Stimulated activated naive CD8-positive, alpha-beta T cell treated with anti-CD3 and anti-CD28 coated beads, Interleukin-15, amount 100 ng/mL, for 72 hours (primary cell): ENCODE measurements at regions not wholly inside any gene's neighbourhood (a gene's known extent, or its start where the extent isn't known, plus 50 kb on each side); places are given as distances from the start of the nearest gene placed in this dataset.
A peak's percentile ranks its signal among the peaks of the same experiment; 100 is the strongest.

Source experiments
- ATAC-seq: fragments of 150-1000 bp; cut with Tn5 transposase; 2 replicates; pipeline ENCODE4 v1.10.0; 2021; ENCODE audit warnings: mild to moderate bottlenecking, moderate library complexity
- DNase-seq, 2 donors: peaks; one replicate each; pipeline ENCODE4 v3.0.0; 2021 to 2022
- H3K27ac Mint-ChIP-seq, 2 donors: one replicate each; pipeline ENCODE4 v1.8.0; 2022; ENCODE audit warnings: mild to moderate bottlenecking in 2 of 2, mixed read lengths in 2 of 2, moderate library complexity in 2 of 2
- H3K27me3 Mint-ChIP-seq: one replicate; pipeline ENCODE4 v1.8.0; 2022; ENCODE audit warnings: mixed read lengths
- H3K4me1 Mint-ChIP-seq: one replicate; pipeline ENCODE4 v1.8.0; 2022; ENCODE audit warnings: mild to moderate bottlenecking, mixed read lengths
- H3K4me3 Mint-ChIP-seq, 2 donors: one replicate each; pipeline ENCODE4 v1.8.0; 2022; ENCODE audit warnings: mild to moderate bottlenecking in 2 of 2, mixed read lengths in 2 of 2, moderate library complexity in 1 of 2
- H3K9me3 Mint-ChIP-seq, 2 donors: one replicate each; pipeline ENCODE4 v1.8.0; 2022; ENCODE audit warnings: mixed read lengths in 2 of 2

DNA sequence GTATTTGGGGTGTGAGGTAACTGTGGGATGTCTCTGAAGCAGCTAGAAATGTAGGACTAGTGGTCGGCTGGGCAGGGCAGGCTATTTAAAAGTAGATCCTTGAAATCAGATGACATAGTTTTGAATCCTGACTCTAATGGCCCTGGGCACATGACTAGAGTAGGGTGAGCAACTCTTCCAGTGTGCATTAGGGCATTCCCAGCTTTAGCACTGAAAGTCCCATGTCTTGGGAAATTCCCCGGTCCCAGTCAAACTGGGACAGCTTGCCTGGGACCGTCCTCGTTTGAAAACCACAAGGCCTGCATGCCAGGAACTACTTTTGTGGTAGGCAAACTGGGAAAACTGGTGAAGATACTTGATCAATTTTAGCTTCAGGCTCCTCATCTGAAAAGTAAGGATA lies 255.3 kb downstream of the PTEN start:
- DNase-seq = no peak
- H3K4me3 Mint-ChIP-seq = no peak overlapping the region
- H3K9me3 Mint-ChIP-seq = no peaks in the 10 kb centered on the region
- no peak overlapping the region for H3K27ac Mint-ChIP-seq
- H3K4me1 Mint-ChIP-seq = peaks cover 26% of the 10 kb centered on the region
- ATAC-seq = no peak
- peaks cover 6% of the 10 kb centered on the region for H3K27me3 Mint-ChIP-seq

DNA sequence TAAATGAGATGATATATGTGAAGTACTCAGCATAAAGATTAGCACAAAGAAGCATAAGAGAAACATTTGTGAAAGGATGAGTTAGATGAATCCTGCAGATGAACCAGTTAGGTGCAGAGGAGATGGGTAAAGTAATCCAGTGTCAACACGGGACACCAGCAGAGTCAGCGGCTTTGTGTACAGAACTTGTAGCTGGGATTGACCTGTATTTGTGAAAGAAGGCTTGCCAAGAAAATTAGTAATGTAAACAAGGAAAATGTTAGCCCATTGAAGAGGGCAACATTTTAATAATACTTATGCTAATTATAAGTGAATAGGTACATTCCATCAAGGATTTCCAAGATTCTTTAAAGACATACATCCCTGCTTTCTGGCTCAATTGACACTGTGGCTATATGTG lies 255.7 kb downstream of the PTEN start:
- ATAC-seq = no peak

DNA sequence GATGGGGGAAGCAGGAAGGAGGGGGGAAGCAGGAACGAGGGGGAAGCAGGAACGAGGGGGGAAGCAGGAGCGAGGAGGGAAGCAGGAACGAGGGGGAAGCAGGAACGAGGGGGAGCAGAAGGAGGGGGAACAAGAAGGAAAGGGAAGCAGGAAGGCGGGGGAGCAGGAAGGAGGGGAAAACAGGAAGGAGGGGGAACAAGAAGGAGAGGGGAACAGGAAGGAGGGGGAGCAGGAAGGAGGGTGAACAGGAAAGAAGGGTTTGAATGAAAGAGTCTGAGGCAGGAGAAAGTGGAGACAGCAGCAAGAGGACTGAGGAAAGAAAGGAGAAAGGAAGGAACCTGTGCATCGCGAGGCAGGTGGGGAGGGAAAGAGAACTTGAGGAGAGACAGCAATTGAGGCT lies 256.6 kb downstream of the PTEN start:
- peaks cover 14% of the 10 kb centered on the region for H3K4me1 Mint-ChIP-seq
- no peaks in the 10 kb centered on the region for H3K9me3 Mint-ChIP-seq
- DNase-seq = no peak
- H3K4me3 Mint-ChIP-seq = no peak overlapping the region
- H3K27me3 Mint-ChIP-seq = peaks cover 9% of the 10 kb centered on the region
- no peak for ATAC-seq
- H3K27ac Mint-ChIP-seq = no peak overlapping the region

More for the DNA sequence above, 255.7 kb downstream of the PTEN start:
- no peak for DNase-seq
- Mint-ChIP-seq H3K27ac (no peak overlapping the region), H3K9me3 (no peaks in the 10 kb centered on the region), H3K4me1 (peaks cover 22% of the 10 kb centered on the region), H3K4me3 (no peak overlapping the region), H3K27me3 (peaks cover 9% of the 10 kb centered on the region)

DNA sequence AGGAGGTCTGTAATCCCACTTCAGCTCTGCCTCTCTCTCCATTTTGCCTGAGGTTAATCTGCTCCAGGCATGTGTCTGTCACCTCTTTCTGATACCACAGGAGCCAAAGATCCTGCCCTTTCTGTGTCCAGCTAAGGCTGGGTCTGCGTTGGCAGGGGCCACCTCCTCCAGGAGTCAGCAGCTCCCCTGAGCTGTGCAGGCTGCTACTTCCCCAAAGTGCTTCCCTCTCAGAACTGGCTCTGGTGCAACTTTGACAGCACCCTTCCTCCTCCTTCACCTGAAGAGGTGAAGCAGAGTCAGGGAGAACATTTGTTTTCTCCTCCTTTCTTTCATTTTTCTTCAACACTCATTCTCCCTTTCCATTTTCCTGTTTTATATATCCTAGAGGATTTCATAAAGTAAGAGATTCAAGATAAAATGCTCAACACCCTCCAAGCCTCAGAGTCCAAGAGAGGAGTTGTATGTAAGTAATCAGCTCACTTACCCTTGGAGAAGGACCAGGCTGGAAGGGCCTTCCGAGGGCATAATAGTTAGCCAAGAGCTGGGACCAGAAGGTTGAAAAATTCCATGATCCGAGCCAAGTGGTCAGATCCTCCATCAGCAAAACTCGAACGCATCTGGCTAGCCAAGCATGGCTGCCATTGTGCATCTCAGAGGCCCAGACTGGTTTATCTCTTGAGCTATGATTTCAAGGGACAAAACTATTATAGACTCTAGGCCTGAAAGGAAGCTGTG lies 257.3 kb downstream of the PTEN start:
- peaks cover 9% of the 10 kb centered on the region for H3K27me3 Mint-ChIP-seq
- H3K27ac Mint-ChIP-seq = no peak overlapping the region
- H3K4me3 Mint-ChIP-seq = no peak overlapping the region
- no peaks in the 10 kb centered on the region for H3K9me3 Mint-ChIP-seq
- H3K4me1 Mint-ChIP-seq = peaks cover 14% of the 10 kb centered on the region
- DNase-seq (no peak), ATAC-seq (no peak)

DNA sequence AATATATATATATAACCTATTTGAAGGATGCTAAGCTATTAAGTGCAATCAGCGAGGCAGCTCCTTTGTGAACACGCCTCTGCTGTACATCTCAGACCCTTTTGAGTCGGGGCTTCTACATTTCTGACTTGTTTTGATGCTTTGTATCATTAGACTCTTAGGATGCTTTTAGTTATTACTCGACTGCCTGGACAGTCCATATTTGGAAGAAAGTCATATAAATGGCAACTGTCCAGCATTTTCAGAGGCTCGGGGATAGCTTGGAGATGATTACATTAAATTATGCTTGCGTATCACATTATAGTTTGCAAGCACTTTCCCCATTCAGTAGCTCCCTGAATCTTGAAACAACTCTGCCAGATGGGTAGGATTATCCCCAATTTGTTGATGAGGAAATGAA lies 257.9 kb downstream of the PTEN start:
- no peak overlapping the region for H3K4me3 Mint-ChIP-seq
- peaks cover 9% of the 10 kb centered on the region for H3K27me3 Mint-ChIP-seq
- DNase-seq = no peak
- peaks cover 14% of the 10 kb centered on the region for H3K4me1 Mint-ChIP-seq
- H3K9me3 Mint-ChIP-seq = no peaks in the 10 kb centered on the region
- H3K27ac Mint-ChIP-seq = no peak overlapping the region
- no peak for ATAC-seq

DNA sequence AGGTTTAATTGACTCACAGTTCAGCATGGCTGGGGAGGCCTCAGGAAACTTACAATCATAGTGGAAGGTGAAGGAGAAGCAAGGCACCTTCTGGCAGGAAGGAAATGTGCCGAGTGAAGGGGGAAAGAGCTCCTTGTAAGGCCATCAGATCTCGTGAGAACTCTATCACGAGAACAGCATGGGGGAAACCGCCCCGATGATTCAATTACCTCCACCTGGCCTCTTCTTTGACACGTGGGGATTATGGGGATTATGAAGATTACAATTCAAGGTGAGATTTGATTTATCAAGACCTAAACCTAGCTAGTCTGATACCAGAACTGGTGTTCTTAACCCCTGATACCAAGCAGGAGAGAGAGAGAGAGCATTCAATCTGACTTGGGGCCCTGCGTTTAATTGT lies 258.7 kb downstream of the PTEN start:
- no peak overlapping the region for H3K4me3 Mint-ChIP-seq
- H3K27me3 Mint-ChIP-seq = peaks cover 9% of the 10 kb centered on the region
- H3K4me1 Mint-ChIP-seq = peaks cover 19% of the 10 kb centered on the region
- ATAC-seq = no peak
- no peak overlapping the region for H3K27ac Mint-ChIP-seq
- no peaks in the 10 kb centered on the region for H3K9me3 Mint-ChIP-seq
- DNase-seq = no peak

DNA sequence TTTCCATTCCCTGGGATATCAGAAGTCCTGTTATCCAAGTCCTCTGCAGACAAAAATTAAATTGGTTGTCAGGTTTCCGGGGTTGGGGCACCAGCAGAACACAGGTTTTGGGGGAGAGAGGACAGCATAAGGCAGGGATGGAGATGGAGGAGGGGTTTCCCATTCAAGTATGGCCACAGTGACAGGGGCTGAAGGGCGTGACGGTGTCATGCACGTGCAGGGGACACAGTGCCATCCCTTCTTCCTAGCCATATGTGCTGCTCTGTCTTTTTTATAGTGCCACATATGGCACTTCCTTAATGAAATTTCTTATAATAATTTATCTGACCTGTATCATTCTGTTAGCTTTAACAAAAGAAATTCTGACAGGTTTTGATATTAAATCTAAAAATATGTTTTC lies 259.2 kb downstream of the PTEN start:
- Mint-ChIP-seq H3K27ac (no peak overlapping the region), H3K4me3 (no peak overlapping the region), H3K9me3 (no peaks in the 10 kb centered on the region), H3K27me3 (peaks cover 9% of the 10 kb centered on the region), H3K4me1 (peaks cover 19% of the 10 kb centered on the region)
- ATAC-seq (no peak), DNase-seq (no peak)

DNA sequence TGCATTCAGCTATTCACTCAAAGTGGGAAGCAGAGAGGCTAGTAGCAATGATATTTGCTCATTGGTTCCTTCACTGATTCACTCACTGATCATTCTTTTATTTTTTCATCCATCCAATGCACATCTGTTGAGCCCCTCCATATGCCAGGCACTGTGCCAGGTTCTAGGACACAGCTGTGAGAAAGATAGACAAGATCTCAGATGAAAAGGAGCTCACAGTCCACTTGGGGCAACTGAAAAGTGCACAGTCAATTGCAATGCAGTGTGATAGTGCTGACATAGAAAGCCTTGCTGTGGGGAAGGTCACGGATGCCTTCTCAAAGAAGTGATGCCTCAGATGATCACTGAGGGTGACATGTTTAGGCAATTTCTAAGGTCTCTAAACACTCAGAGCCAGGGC lies 262.3 kb downstream of the PTEN start:
- no peak overlapping the region for H3K4me3 Mint-ChIP-seq
- DNase-seq (no peak), ATAC-seq (no peak)
- peaks cover 6% of the 10 kb centered on the region for H3K4me1 Mint-ChIP-seq
- H3K27ac Mint-ChIP-seq = no peak overlapping the region
- H3K9me3 Mint-ChIP-seq = peaks cover 0 to 4% of the 10 kb centered on the region in 2 donors
- H3K27me3 Mint-ChIP-seq = peaks cover 17% of the 10 kb centered on the region

DNA sequence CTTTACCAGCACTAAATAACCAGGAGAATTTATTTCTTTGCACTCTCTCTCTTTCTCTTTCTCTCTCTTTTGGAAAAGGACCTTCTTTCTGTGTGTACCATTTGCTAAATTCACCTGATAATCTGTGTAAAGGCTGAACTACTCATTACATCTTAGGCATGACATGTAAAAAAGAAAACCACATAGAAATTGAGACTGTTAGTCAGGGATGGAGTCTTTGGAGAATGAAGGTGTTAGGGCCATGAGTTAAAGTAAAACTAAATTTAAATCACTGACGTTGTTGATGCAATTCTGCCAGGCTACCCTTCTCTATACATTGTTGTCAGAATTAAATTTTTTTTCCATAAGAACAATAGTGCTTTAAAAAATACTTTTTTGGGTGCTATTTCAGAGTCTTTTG lies 263.3 kb downstream of the PTEN start:
- peaks cover 6% of the 10 kb centered on the region for H3K4me1 Mint-ChIP-seq
- DNase-seq = no peak
- no peak overlapping the region for H3K4me3 Mint-ChIP-seq
- ATAC-seq = peak; percentile 60
- H3K27me3 Mint-ChIP-seq = peaks cover 17% of the 10 kb centered on the region
- H3K27ac Mint-ChIP-seq = no peak overlapping the region
- peaks cover 0 to 4% of the 10 kb centered on the region in 2 donors for H3K9me3 Mint-ChIP-seq

DNA sequence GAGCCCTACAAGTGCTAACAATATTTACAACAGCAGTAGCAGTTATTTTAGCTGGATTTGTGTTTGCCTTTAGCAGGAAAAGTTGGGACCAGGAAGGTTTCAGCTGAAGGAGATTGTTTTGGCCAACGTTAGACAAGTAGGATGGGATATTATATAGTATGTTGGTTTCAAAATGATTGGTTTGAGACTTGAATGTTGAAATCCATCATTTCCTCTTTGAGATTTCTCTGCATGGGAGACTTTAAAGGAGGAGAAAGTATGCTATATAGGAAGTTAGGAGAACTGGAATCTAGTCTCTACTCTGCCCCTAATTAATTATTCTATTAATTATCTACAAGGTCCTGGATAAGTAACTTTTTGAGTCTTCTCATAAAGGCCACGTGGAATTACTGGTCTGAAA lies 263.8 kb downstream of the PTEN start:
- DNase-seq = no peak
- peaks cover 0 to 4% of the 10 kb centered on the region in 2 donors for H3K9me3 Mint-ChIP-seq
- no peak for ATAC-seq
- H3K27me3 Mint-ChIP-seq = peaks cover 17% of the 10 kb centered on the region
- peaks cover 6% of the 10 kb centered on the region for H3K4me1 Mint-ChIP-seq
- H3K27ac Mint-ChIP-seq = no peak overlapping the region
- no peak overlapping the region for H3K4me3 Mint-ChIP-seq

DNA sequence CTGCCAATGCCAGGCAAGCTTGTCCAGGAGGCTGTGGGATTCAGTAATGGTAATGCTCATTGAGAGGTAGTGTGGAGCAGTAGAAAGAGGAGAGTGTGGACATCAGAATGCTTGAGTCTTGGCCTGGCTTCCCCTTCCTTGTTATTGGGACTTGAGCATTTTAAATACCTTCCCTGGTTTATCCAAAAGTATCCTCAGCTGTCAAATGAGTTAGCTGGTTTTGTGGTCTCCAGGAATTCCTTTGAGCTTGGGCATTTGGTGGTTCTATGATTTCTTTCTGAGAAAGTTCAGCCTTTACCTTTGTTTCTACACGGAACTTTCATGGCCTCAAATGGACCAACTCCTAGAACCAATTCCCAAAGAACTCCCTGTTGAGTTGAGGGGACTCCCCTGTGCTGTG lies 264.3 kb downstream of the PTEN start:
- Mint-ChIP-seq H3K9me3 (peaks cover 0 to 4% of the 10 kb centered on the region in 2 donors), H3K4me1 (peaks cover 6% of the 10 kb centered on the region), H3K27ac (no peak overlapping the region), H3K27me3 (peaks cover 17% of the 10 kb centered on the region), H3K4me3 (no peak overlapping the region)
- ATAC-seq (no peak), DNase-seq (no peak)

DNA sequence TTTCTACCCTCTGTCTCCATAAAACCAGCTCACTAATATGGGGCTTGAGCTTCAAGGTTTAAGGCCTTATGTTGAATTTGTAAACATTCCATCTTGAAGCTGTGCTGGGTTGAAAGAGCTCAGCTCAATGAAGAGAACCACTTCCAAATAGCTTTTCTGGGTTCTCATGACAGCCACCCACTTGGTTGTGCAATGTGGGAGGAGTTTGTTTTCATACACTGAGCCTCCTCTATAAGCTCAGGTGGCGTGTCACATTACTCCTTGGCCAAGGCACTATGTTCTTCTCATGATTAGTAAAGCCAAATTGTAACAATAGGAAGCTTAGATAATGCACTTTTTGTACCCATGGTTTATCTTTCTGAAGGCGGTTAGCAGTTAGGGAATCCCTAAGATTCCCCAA lies 265.6 kb downstream of the PTEN start:
- peaks cover under 1 to 4% of the 10 kb centered on the region in 2 donors for H3K9me3 Mint-ChIP-seq
- no peak overlapping the region for H3K27ac Mint-ChIP-seq

DNA sequence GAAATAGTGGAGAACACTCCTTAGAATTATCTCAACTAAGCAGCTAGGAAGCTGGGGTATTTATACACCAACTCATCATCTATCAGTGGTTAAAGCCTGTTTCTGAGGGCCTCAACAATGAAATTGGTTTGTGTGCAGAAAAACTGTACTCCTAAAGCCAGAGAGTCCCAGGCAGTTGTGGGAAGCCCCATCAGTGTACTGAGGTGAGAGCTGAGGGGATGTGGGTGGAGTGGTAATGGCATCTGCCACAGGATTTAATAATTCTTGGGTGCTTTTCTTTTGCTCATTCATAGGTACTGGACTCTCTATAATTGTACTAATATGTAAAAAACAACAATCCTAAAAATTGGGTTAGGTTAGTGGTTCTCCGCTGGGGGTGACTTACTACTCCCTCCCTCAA lies 267.5 kb downstream of the PTEN start:
- ATAC-seq (peak; percentile 62), DNase-seq (no peak)
- H3K4me3 Mint-ChIP-seq = no peak overlapping the region
- H3K27me3 Mint-ChIP-seq = peaks cover 8% of the 10 kb centered on the region
- no peak overlapping the region for H3K27ac Mint-ChIP-seq
- H3K9me3 Mint-ChIP-seq = peaks cover 8 to 10% of the 10 kb centered on the region in 2 donors
- peaks cover 6% of the 10 kb centered on the region for H3K4me1 Mint-ChIP-seq

More for the DNA sequence above, 265.6 kb downstream of the PTEN start:
- no peak overlapping the region for H3K4me3 Mint-ChIP-seq
- H3K4me1 Mint-ChIP-seq = peaks cover 6% of the 10 kb centered on the region
- DNase-seq = no peak
- ATAC-seq = no peak
- H3K27me3 Mint-ChIP-seq = peaks cover 8% of the 10 kb centered on the region

DNA sequence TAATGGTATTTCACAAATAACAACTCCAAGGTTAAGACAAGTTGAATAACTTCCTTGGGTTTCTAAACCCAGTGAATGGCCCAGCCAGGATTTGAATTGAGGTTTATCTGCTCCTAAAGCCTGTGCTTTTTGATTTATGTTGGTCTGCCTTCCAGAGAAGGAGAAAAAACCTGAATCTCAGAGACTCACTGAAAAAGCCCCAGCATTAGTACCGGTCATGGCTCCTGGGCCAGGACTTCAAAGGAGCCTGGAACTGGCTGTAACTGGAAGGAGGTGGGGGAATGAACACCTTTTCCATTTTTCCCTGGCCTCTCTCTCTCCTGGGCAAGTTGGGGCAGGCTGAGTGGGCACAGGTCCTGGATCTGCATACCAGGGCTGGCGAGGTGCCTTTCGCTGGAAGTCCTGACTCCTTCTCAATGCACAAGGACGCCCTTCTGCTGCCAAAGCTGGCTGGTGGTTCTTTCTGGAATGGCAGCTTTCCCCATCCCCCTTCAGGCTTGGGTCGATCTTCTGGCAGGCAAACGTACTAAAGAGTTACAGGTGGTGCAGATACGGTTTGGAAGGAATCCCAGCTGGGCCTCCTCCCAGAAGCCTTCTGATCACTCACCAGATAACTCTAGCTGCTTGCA lies 268.2 kb downstream of the PTEN start:
- Mint-ChIP-seq H3K27ac (no peak overlapping the region), H3K9me3 (peaks cover 8 to 10% of the 10 kb centered on the region in 2 donors), H3K27me3 (peaks cover 8% of the 10 kb centered on the region), H3K4me3 (no peak overlapping the region), H3K4me1 (peaks cover 7% of the 10 kb centered on the region)
- DNase-seq = no peak
- no peak for ATAC-seq

DNA sequence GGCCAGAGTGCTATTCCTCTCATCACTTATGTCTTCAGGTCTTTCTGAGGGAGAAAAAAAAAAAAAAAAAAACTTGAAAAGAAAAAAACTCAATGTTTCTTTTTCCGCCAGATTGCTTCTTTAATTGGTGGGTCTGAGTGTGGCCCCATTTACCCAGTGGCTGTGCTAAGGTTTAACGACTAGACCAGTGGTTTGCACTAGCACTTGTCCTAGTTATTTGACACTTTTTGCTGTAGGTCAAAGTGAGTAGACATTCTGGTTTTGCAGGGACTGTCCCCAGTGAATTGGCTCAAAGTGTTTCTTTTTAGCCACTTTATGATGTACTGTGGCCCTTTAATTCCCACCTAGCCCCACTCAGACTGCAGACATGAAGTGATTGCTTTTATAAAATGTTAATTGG lies 273.3 kb downstream of the PTEN start:
- Mint-ChIP-seq H3K27me3 (no peaks in the 10 kb centered on the region), H3K4me1 (peaks cover 22% of the 10 kb centered on the region), H3K27ac (no peak overlapping the region), H3K4me3 (no peak overlapping the region), H3K9me3 (peaks cover 5 to 8% of the 10 kb centered on the region in 2 donors)
- DNase-seq (no peak), ATAC-seq (no peak)

DNA sequence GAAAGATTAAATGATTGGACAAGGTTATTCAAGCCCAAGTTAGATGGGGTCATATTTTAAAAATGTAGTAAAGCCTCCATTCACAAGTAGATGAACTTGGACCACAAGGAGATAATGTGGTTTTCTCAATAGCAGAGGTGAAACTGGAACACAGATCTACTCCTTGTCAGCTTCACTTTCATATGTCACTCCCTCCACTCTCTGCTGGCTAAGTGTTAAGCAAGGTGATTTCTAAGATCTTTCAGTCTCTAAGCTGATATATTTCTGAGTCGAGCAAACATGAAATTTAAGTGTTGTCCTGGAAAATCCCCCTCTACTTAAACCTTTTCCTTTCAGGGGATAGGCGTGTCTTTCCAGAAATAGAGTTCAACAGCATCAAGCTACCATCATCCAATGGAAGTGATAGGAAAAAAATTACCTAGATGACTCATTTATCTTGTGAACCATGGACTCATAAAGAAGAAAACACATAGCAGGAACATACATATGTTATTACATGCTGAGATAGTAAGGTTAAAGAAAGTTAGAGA lies 275.0 kb downstream of the PTEN start:
- ATAC-seq = peak; percentile 99
- Mint-ChIP-seq H3K4me3 (peak overlapping the region in 1 of 2 donors; percentile 41), H3K27me3 (no peaks in the 10 kb centered on the region), H3K4me1 (peaks cover 22% of the 10 kb centered on the region), H3K9me3 (peaks cover 5 to 8% of the 10 kb centered on the region in 2 donors), H3K27ac (no peak overlapping the region)
- peak; percentile 15 to 18 for DNase-seq
